ENCODE measurements at regions not wholly inside any gene's neighbourhood (a gene's known extent, or its start where the extent isn't known, plus 50 kb on each side); places are given as distances from the start of the nearest gene placed in this dataset.

GRCh38 chr1:80607064-80607463 lies 1193.7 kb upstream of the ADGRL2 start:
- Histone ChIP-seq H3K4me3 (no peak overlapping the region), H3K27me3 (replicated peaks; ENCODE audit: insufficient read depth) (no peaks in the 10 kb centered on the region), H3K4me2 (ENCODE audit: unreplicated experiment) (no peak overlapping the region), H3K4me1 (ENCODE audit: insufficient read depth) (no peaks in the 10 kb centered on the region), H3K79me2 (ENCODE audit: insufficient read depth) (no peaks in the 10 kb centered on the region), H3K36me3 (ENCODE audit: low read depth) (no peaks in the 10 kb centered on the region), H3K9me3 (ENCODE audit: low read depth) (peaks cover 2% of the 10 kb centered on the region), H3K27ac (no peak overlapping the region), H3F3A (ENCODE audit: insufficient read depth) (no peaks in the 10 kb centered on the region), H4K20me1 (ENCODE audit: insufficient read depth) (no peaks in the 10 kb centered on the region), H3K9ac (no peak overlapping the region), H2AFZ (no peak overlapping the region), H3K9me2 (ENCODE audit: insufficient read depth) (no peaks in the 10 kb centered on the region)
- in situ Hi-C loops (cut with MboI) = no loop called here
- TF ChIP-seq EZH2 (IDR thresholded peaks at IDR 0.05; ENCODE audit: insufficient read depth, poor library complexity, severe bottlenecking) (no peak), EZH2phosphoT487 (IDR thresholded peaks at IDR 0.05; ENCODE audit: insufficient read depth, low read depth) (no peak)
- no peak for DNase-seq

- H4K20me1 ChIP-seq (ENCODE audit: insufficient read depth) = no peaks in the 10 kb centered on the region
- no peaks in the 10 kb centered on the region for H3K27me3 ChIP-seq (replicated peaks; ENCODE audit: insufficient read depth)
- H3K4me2 ChIP-seq (ENCODE audit: unreplicated experiment) = no peak overlapping the region
- H3K9me3 ChIP-seq (ENCODE audit: low read depth) = no peaks in the 10 kb centered on the region
- in situ Hi-C loops (cut with MboI) = no loop called here
- H3K9me2 ChIP-seq (ENCODE audit: insufficient read depth) = no peaks in the 10 kb centered on the region
- H3F3A ChIP-seq (ENCODE audit: insufficient read depth) = no peaks in the 10 kb centered on the region
- no peak overlapping the region for H3K27ac ChIP-seq
- no peak for DNase-seq
- no peaks in the 10 kb centered on the region for H3K4me1 ChIP-seq (ENCODE audit: insufficient read depth)
- no peak for TF ChIP-seq EZH2phosphoT487 (IDR thresholded peaks at IDR 0.05; ENCODE audit: insufficient read depth, low read depth)
- TF ChIP-seq EZH2 (IDR thresholded peaks at IDR 0.05; ENCODE audit: insufficient read depth, poor library complexity, severe bottlenecking) = no peak
- H3K36me3 ChIP-seq (ENCODE audit: low read depth) = no peaks in the 10 kb centered on the region
- H3K4me3 ChIP-seq = no peak overlapping the region
- no peaks in the 10 kb centered on the region for H3K79me2 ChIP-seq (ENCODE audit: insufficient read depth)
- no peak overlapping the region for H2AFZ ChIP-seq
- no peak overlapping the region for H3K9ac ChIP-seq
- WGBS, 2 experiments (ENCODE audit: low coverage in 1 of 2, low lambda C conversion rate in 2 of 2, missing lambda C conversion rate in 2 of 2) = 36 to 48% methylated on average over 3 of the region's 3 CpGs
Observed at GRCh38 chr1:80594013-80594412, 1206.7 kb upstream of the ADGRL2 start.

- Histone ChIP-seq H3K4me3 (no peak overlapping the region), H3K4me2 (ENCODE audit: unreplicated experiment) (no peak overlapping the region), H3F3A (ENCODE audit: insufficient read depth) (no peaks in the 10 kb centered on the region), H3K79me2 (ENCODE audit: insufficient read depth) (no peaks in the 10 kb centered on the region), H3K36me3 (ENCODE audit: low read depth) (no peaks in the 10 kb centered on the region), H3K27me3 (replicated peaks; ENCODE audit: insufficient read depth) (no peaks in the 10 kb centered on the region), H3K9me2 (ENCODE audit: insufficient read depth) (no peaks in the 10 kb centered on the region), H3K27ac (no peak overlapping the region), H3K9me3 (ENCODE audit: low read depth) (no peaks in the 10 kb centered on the region), H4K20me1 (ENCODE audit: insufficient read depth) (no peaks in the 10 kb centered on the region), H3K9ac (no peak overlapping the region), H2AFZ (no peak overlapping the region), H3K4me1 (ENCODE audit: insufficient read depth) (no peaks in the 10 kb centered on the region)
- no peak for DNase-seq
- WGBS, 2 experiments (ENCODE audit: low coverage in 1 of 2, low lambda C conversion rate in 2 of 2, missing lambda C conversion rate in 2 of 2) = 22% methylated on average over 4 of the region's 4 CpGs
- in situ Hi-C loops (cut with MboI) = no loop called here
- TF ChIP-seq EZH2 (IDR thresholded peaks at IDR 0.05; ENCODE audit: insufficient read depth, poor library complexity, severe bottlenecking) (no peak), EZH2phosphoT487 (IDR thresholded peaks at IDR 0.05; ENCODE audit: insufficient read depth, low read depth) (no peak)
Observed at GRCh38 chr1:80593197-80593596, 1207.5 kb upstream of the ADGRL2 start.

DNA sequence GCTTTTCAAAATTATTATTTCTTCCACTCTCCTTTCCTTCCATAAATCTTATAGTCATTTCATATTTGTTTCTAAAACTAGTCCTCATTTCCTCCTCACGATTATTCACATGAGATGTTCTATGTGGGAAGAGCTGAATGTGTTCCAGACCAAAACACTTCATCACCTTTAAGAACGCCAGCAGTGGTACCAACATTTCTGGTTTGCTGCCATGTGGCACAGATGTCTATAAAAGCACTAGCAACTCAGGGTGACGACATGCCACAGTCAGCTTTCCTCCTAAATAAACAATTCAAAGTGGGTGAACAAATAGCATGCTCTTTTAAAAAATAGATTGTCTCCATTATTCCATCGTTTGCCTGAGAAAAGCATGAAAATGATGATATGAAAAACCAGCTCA lies 1217.8 kb upstream of the ADGRL2 start:
- H4K20me1 ChIP-seq (ENCODE audit: insufficient read depth) = no peaks in the 10 kb centered on the region
- H3K36me3 ChIP-seq (ENCODE audit: low read depth) = no peaks in the 10 kb centered on the region
- no peaks in the 10 kb centered on the region for H3K27me3 ChIP-seq (replicated peaks; ENCODE audit: insufficient read depth)
- DNase-seq = no peak
- in situ Hi-C loops (cut with MboI) = no loop called here
- TF ChIP-seq EZH2 (IDR thresholded peaks at IDR 0.05; ENCODE audit: insufficient read depth, poor library complexity, severe bottlenecking) = no peak
- TF ChIP-seq EZH2phosphoT487 (IDR thresholded peaks at IDR 0.05; ENCODE audit: insufficient read depth, low read depth) = no peak
- 3% methylated on average over 4 of the region's 4 CpGs for WGBS, 2 experiments (ENCODE audit: low coverage in 1 of 2, low lambda C conversion rate in 2 of 2, missing lambda C conversion rate in 2 of 2)
- H3K9ac ChIP-seq = no peak overlapping the region
- H3K4me2 ChIP-seq (ENCODE audit: unreplicated experiment) = no peak overlapping the region
- H3K9me2 ChIP-seq (ENCODE audit: insufficient read depth) = no peaks in the 10 kb centered on the region
- H3K9me3 ChIP-seq (ENCODE audit: low read depth) = no peaks in the 10 kb centered on the region
- no peak overlapping the region for H3K27ac ChIP-seq
- no peak overlapping the region for H2AFZ ChIP-seq
- no peaks in the 10 kb centered on the region for H3K79me2 ChIP-seq (ENCODE audit: insufficient read depth)
- no peaks in the 10 kb centered on the region for H3F3A ChIP-seq (ENCODE audit: insufficient read depth)
- no peak overlapping the region for H3K4me3 ChIP-seq
- H3K4me1 ChIP-seq (ENCODE audit: insufficient read depth) = no peaks in the 10 kb centered on the region

- TF ChIP-seq EZH2phosphoT487 (IDR thresholded peaks at IDR 0.05; ENCODE audit: insufficient read depth, low read depth) (no peak), EZH2 (IDR thresholded peaks at IDR 0.05; ENCODE audit: insufficient read depth, poor library complexity, severe bottlenecking) (no peak)
- no peak overlapping the region for H3K4me2 ChIP-seq (ENCODE audit: unreplicated experiment)
Observed at GRCh38 chr1:80579055-80579454, 1221.7 kb upstream of the ADGRL2 start.

More at GRCh38 chr1:80579055-80579454, 1221.7 kb upstream of the ADGRL2 start:
- 6 to 29% methylated on average over 1 of the region's 1 CpG for WGBS, 2 experiments (ENCODE audit: low coverage in 1 of 2, low lambda C conversion rate in 2 of 2, missing lambda C conversion rate in 2 of 2)
- Histone ChIP-seq H3K27me3 (replicated peaks; ENCODE audit: insufficient read depth) (no peaks in the 10 kb centered on the region), H3K79me2 (ENCODE audit: insufficient read depth) (no peaks in the 10 kb centered on the region), H3K4me3 (no peak overlapping the region), H4K20me1 (ENCODE audit: insufficient read depth) (no peaks in the 10 kb centered on the region), H3K9ac (no peak overlapping the region), H3F3A (ENCODE audit: insufficient read depth) (no peaks in the 10 kb centered on the region), H3K27ac (no peak overlapping the region), H3K9me2 (ENCODE audit: insufficient read depth) (no peaks in the 10 kb centered on the region), H3K9me3 (ENCODE audit: low read depth) (no peaks in the 10 kb centered on the region), H2AFZ (no peak overlapping the region), H3K36me3 (ENCODE audit: low read depth) (no peaks in the 10 kb centered on the region), H3K4me1 (ENCODE audit: insufficient read depth) (no peaks in the 10 kb centered on the region)
- no peak for DNase-seq
- in situ Hi-C loops (cut with MboI) = no loop called here

All from GM23248 (cell line).